ENCODE measurements at regions not wholly inside any gene's neighbourhood (a gene's known extent, or its start where the extent isn't known, plus 50 kb on each side); places are given as distances from the start of the nearest gene placed in this dataset.

GRCh38 chr1:4528590-4528989 is 125.8 kb upstream of the AJAP1 start:
- DNase-seq, result no peak
- no peaks in the 10 kb centered on the region for H3K36me3 ChIP-seq (replicated peaks)
- no peaks in the 10 kb centered on the region for H3K27me3 ChIP-seq (replicated peaks)
- no peak for TF ChIP-seq CTCF (IDR thresholded peaks at IDR 0.05; ENCODE audit: low read depth, low read length, missing control alignments)
- H3K27ac ChIP-seq, result no peak overlapping the region
- H3K4me3 ChIP-seq (ENCODE audit: low read depth, low read length), result no peak overlapping the region
- in situ Hi-C loops (cut with HindIII; ENCODE audit: low pct_ligation_motif_present, low sequenced_read_pairs), result no loop called here

GRCh38 chr1:4529446-4530165 is 124.8 kb upstream of the AJAP1 start:
- Histone ChIP-seq H3K4me3 (ENCODE audit: low read depth, low read length) (no peak overlapping the region), H3K27me3 (replicated peaks) (no peaks in the 10 kb centered on the region), H3K36me3 (replicated peaks) (no peaks in the 10 kb centered on the region), H3K27ac (no peak overlapping the region)
- TF ChIP-seq CTCF (IDR thresholded peaks at IDR 0.05; ENCODE audit: low read depth, low read length, missing control alignments), result no peak
- no peak for DNase-seq
- in situ Hi-C loops (cut with HindIII; ENCODE audit: low pct_ligation_motif_present, low sequenced_read_pairs), result no loop called here

- no peak overlapping the region for H3K27ac ChIP-seq
Observed at GRCh38 chr1:4530166-4530785, 124.1 kb upstream of the AJAP1 start.

GRCh38 chr1:4531842-4532241 is 122.6 kb upstream of the AJAP1 start:
- H3K36me3 ChIP-seq (replicated peaks), result no peaks in the 10 kb centered on the region
- in situ Hi-C loops (cut with HindIII; ENCODE audit: low pct_ligation_motif_present, low sequenced_read_pairs), result no loop called here
- no peak overlapping the region for H3K27ac ChIP-seq
- H3K4me3 ChIP-seq (ENCODE audit: low read depth, low read length), result no peak overlapping the region
- TF ChIP-seq CTCF (IDR thresholded peaks at IDR 0.05; ENCODE audit: low read depth, low read length, missing control alignments), result no peak
- no peak for DNase-seq
- no peaks in the 10 kb centered on the region for H3K27me3 ChIP-seq (replicated peaks)

More at GRCh38 chr1:4530166-4530785, 124.1 kb upstream of the AJAP1 start:
- Histone ChIP-seq H3K27me3 (replicated peaks) (no peaks in the 10 kb centered on the region), H3K36me3 (replicated peaks) (no peaks in the 10 kb centered on the region), H3K4me3 (ENCODE audit: low read depth, low read length) (no peak overlapping the region)
- in situ Hi-C loops (cut with HindIII; ENCODE audit: low pct_ligation_motif_present, low sequenced_read_pairs), result no loop called here
- DNase-seq, result no peak
- no peak for TF ChIP-seq CTCF (IDR thresholded peaks at IDR 0.05; ENCODE audit: low read depth, low read length, missing control alignments)

GRCh38 chr1:4532656-4533055 is 121.8 kb upstream of the AJAP1 start:
- TF ChIP-seq CTCF (IDR thresholded peaks at IDR 0.05; ENCODE audit: low read depth, low read length, missing control alignments), result no peak
- no peak for DNase-seq
- in situ Hi-C loops (cut with HindIII; ENCODE audit: low pct_ligation_motif_present, low sequenced_read_pairs), result no loop called here

More at GRCh38 chr1:4532656-4533055, 121.8 kb upstream of the AJAP1 start:
- Histone ChIP-seq H3K36me3 (replicated peaks) (no peaks in the 10 kb centered on the region), H3K4me3 (ENCODE audit: low read depth, low read length) (no peak overlapping the region), H3K27ac (no peak overlapping the region), H3K27me3 (replicated peaks) (no peaks in the 10 kb centered on the region)

Data from brain microvascular endothelial cell (primary cell).